Activated naive CD4-positive, alpha-beta T cell treated with anti-CD3 and anti-CD28 coated beads, Interleukin-2, amount 50 U/mL, for 24 hours (primary cell): ENCODE measurements at regions not wholly inside any gene's neighbourhood (a gene's known extent, or its start where the extent isn't known, plus 50 kb on each side); places are given as distances from the start of the nearest gene placed in this dataset.

ENCODE experiments used
- H3K27ac Mint-ChIP-seq: one replicate; pipeline ENCODE4 v1.8.0; 2021; ENCODE audit warnings: mild to moderate bottlenecking, mixed read lengths
- H3K27me3 Mint-ChIP-seq: one replicate; pipeline ENCODE4 v1.8.0; 2021; ENCODE audit warnings: mixed read lengths
- H3K36me3 Mint-ChIP-seq: one replicate; pipeline ENCODE4 v1.8.0; 2021; ENCODE audit warnings: mixed read lengths
- H3K4me1 Mint-ChIP-seq: one replicate; pipeline ENCODE4 v1.8.0; 2021; ENCODE audit warnings: mixed read lengths
- H3K4me3 Mint-ChIP-seq: one replicate; pipeline ENCODE4 v1.8.0; 2021; ENCODE audit warnings: mild to moderate bottlenecking, mixed read lengths
- H3K9me3 Mint-ChIP-seq: one replicate; pipeline ENCODE4 v1.8.0; 2021; ENCODE audit warnings: mixed read lengths

DNA sequence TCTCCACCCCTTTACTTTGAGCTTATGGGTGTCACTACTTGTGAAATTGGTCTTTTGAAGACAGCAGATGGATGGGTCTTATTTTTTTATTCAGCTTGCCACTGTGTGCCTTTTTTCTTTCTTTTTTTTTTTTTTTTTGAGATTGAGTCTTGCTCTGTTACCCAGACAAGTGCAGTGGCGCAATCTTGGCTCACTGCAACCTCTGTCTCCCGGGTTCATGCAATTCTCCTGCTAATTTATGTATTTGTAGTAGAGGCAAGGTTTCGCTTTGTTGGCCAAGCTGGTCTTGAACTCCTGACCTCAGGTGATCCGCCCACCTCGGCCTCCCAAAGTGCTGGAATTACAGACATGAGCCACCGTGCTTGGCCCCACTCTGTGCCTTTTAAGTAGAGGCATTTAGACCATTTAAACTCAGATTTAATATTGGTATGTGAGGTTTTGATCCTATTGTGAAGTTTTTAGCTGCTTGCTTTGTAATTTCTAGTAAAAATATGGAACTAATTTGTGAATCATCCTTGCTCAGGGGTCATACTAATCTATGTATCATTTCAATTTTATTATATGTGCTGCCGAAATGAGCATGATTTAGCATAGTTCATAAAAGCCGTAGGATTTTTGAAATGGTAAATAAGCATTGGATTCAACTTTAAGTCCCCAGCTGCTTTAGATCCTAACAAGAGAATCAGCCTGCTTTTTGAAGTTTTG, 584.5 kb downstream of the SLITRK1 start:
- H3K27ac Mint-ChIP-seq, result no peak overlapping the region
- H3K27me3 Mint-ChIP-seq, result no peaks in the 10 kb centered on the region
- H3K4me1 Mint-ChIP-seq, result no peaks in the 10 kb centered on the region
- no peaks in the 10 kb centered on the region for H3K36me3 Mint-ChIP-seq
- H3K4me3 Mint-ChIP-seq, result no peak overlapping the region
- H3K9me3 Mint-ChIP-seq, result peaks cover 15% of the 10 kb centered on the region

DNA sequence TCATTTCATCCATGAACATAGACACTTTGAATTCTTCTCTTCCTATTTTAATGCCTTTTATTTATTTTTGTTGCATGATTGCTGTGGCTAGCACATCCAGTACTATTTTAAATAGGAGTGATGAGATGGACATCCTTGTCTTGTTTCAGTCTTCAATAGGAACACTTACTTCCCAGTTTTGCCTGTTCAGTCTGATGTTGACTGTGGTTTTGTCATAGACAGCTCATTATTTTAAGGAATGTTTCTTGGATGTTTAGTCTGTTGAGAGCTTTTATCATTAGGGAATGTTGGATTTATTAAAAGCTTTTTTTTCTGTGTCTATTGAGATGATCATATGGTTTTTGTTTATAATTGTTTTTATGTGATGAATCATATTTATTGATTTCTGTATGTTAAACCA, 586.6 kb downstream of the SLITRK1 start:
- Mint-ChIP-seq H3K4me3 (no peak overlapping the region), H3K27me3 (no peaks in the 10 kb centered on the region), H3K36me3 (no peaks in the 10 kb centered on the region), H3K4me1 (no peaks in the 10 kb centered on the region), H3K27ac (no peak overlapping the region), H3K9me3 (peaks cover 15% of the 10 kb centered on the region)

- H3K9me3 Mint-ChIP-seq, result peaks cover 4% of the 10 kb centered on the region
- no peak overlapping the region for H3K27ac Mint-ChIP-seq
- H3K4me1 Mint-ChIP-seq, result no peaks in the 10 kb centered on the region
- H3K36me3 Mint-ChIP-seq, result no peaks in the 10 kb centered on the region
- H3K4me3 Mint-ChIP-seq, result no peak overlapping the region
- H3K27me3 Mint-ChIP-seq, result no peaks in the 10 kb centered on the region
Measured at GRCh38 chr13:83286737-83287136, 595.5 kb downstream of the SLITRK1 start.

GRCh38 chr13:83281654-83282053, 600.6 kb downstream of the SLITRK1 start:
- peaks cover 9% of the 10 kb centered on the region for H3K9me3 Mint-ChIP-seq
- no peak overlapping the region for H3K27ac Mint-ChIP-seq
- no peaks in the 10 kb centered on the region for H3K4me1 Mint-ChIP-seq
- no peaks in the 10 kb centered on the region for H3K36me3 Mint-ChIP-seq
- H3K27me3 Mint-ChIP-seq, result no peaks in the 10 kb centered on the region
- no peak overlapping the region for H3K4me3 Mint-ChIP-seq

- Mint-ChIP-seq H3K4me1 (no peaks in the 10 kb centered on the region), H3K4me3 (no peak overlapping the region), H3K27me3 (no peaks in the 10 kb centered on the region), H3K27ac (no peak overlapping the region), H3K9me3 (peaks cover 4% of the 10 kb centered on the region), H3K36me3 (no peaks in the 10 kb centered on the region)
Measured at GRCh38 chr13:83274679-83275078, 607.6 kb downstream of the SLITRK1 start.

- peaks cover 4% of the 10 kb centered on the region for H3K9me3 Mint-ChIP-seq
- no peaks in the 10 kb centered on the region for H3K27me3 Mint-ChIP-seq
- H3K4me3 Mint-ChIP-seq, result no peak overlapping the region
- H3K27ac Mint-ChIP-seq, result no peak overlapping the region
- H3K4me1 Mint-ChIP-seq, result no peaks in the 10 kb centered on the region
- H3K36me3 Mint-ChIP-seq, result no peaks in the 10 kb centered on the region
Measured at GRCh38 chr13:83272652-83273240, 609.5 kb downstream of the SLITRK1 start.

DNA sequence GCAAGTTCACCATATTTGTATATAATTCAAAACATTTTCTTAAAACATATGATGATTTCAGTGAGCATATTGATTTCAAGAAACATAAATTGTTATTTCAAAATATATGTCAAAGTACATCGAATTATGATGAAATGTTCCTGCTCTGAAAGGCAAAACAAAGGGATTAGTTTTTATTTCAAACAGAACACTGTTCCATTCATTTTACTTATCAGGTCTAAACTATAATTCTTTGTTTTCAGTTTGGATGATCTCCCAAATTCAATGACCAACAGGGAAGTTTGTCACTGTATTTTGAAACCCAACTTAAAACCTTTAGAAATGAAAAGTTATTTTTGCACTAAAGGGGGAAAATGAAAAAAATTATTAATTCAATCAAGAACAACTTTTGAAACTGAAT, 610.2 kb downstream of the SLITRK1 start:
- no peak overlapping the region for H3K4me3 Mint-ChIP-seq
- H3K36me3 Mint-ChIP-seq, result no peaks in the 10 kb centered on the region
- no peaks in the 10 kb centered on the region for H3K27me3 Mint-ChIP-seq
- H3K9me3 Mint-ChIP-seq, result peaks cover 3% of the 10 kb centered on the region
- no peaks in the 10 kb centered on the region for H3K4me1 Mint-ChIP-seq
- no peak overlapping the region for H3K27ac Mint-ChIP-seq

- H3K27ac Mint-ChIP-seq, result no peak overlapping the region
- H3K4me1 Mint-ChIP-seq, result no peaks in the 10 kb centered on the region
- H3K4me3 Mint-ChIP-seq, result no peak overlapping the region
- no peaks in the 10 kb centered on the region for H3K36me3 Mint-ChIP-seq
- no peaks in the 10 kb centered on the region for H3K27me3 Mint-ChIP-seq
- peaks cover 7% of the 10 kb centered on the region for H3K9me3 Mint-ChIP-seq
Measured at GRCh38 chr13:83265279-83265678, 617.0 kb downstream of the SLITRK1 start.

DNA sequence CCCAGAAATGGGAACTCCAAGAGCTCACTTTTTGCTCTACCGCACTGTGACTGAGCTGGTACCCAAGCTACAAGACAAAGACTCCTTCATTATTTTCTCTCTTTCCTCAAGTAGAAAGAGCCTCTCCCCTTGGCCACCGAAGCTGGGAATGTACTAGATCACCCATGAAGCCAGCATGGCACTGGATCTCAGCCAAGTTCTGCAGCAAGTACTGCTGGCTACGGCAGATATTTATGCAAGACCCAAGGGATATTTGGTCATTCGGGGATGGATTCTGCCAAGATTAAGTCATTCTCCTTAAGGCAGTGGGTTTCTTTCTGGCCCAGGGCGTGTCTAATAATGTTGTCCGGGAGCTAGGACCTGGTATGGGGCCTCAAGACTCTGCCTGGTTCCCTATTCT, 633.5 kb downstream of the SLITRK1 start:
- Mint-ChIP-seq H3K4me1 (no peaks in the 10 kb centered on the region), H3K36me3 (peaks cover 2% of the 10 kb centered on the region), H3K27me3 (no peaks in the 10 kb centered on the region), H3K27ac (no peak overlapping the region), H3K4me3 (no peak overlapping the region), H3K9me3 (peaks cover 21% of the 10 kb centered on the region)

DNA sequence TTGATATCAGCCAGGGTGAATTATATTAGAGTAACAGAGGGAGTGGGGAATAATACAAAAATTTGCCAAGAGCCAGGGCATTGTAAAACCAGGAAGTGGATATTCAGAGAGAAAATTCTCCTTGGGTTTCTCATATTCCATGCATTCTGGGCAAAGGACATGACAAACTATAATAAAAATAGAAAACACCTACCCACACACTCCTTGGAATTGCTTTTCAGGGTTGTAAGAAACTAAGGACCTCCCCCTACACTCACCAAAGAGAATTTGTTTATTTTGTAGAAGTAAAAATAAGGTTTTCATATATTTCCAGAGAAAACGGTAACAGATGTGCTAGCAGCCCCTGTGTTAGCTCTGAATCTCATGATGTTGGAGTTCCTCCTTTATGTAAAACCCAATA, 649.6 kb downstream of the SLITRK1 start:
- Mint-ChIP-seq H3K4me1 (no peaks in the 10 kb centered on the region), H3K27me3 (no peaks in the 10 kb centered on the region), H3K9me3 (no peaks in the 10 kb centered on the region), H3K36me3 (no peaks in the 10 kb centered on the region), H3K4me3 (no peak overlapping the region), H3K27ac (no peak overlapping the region)

GRCh38 chr13:83229574-83230305, 652.5 kb downstream of the SLITRK1 start:
- Mint-ChIP-seq H3K36me3 (no peaks in the 10 kb centered on the region), H3K27me3 (no peaks in the 10 kb centered on the region), H3K4me1 (no peaks in the 10 kb centered on the region), H3K27ac (no peak overlapping the region), H3K9me3 (no peaks in the 10 kb centered on the region), H3K4me3 (no peak overlapping the region)

DNA sequence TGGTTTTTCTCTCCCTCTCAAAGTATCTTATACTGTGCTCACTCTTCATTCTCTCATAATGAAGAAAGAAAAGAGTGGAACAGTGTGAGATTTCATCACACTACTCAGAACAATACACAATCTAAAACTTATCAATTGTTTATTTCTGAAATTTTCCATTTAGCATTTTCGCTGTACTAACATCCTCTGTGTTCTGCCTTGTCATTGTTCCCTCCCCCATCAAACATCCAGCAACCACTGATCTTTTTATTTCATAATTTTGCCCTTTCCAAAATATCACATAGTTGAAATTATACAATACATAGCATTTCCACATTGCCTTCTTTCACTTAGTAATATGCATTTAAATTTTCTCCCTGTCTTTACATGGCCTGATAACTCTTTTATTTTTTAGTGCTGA, 658.7 kb downstream of the SLITRK1 start:
- Mint-ChIP-seq H3K4me1 (no peaks in the 10 kb centered on the region), H3K9me3 (peaks cover 8% of the 10 kb centered on the region), H3K4me3 (no peak overlapping the region), H3K36me3 (no peaks in the 10 kb centered on the region), H3K27me3 (no peaks in the 10 kb centered on the region), H3K27ac (no peak overlapping the region)

GRCh38 chr13:83221813-83222241, 660.4 kb downstream of the SLITRK1 start:
- H3K36me3 Mint-ChIP-seq, result no peaks in the 10 kb centered on the region
- peaks cover 12% of the 10 kb centered on the region for H3K9me3 Mint-ChIP-seq
- no peak overlapping the region for H3K4me3 Mint-ChIP-seq
- H3K27me3 Mint-ChIP-seq, result no peaks in the 10 kb centered on the region
- no peak overlapping the region for H3K27ac Mint-ChIP-seq
- H3K4me1 Mint-ChIP-seq, result no peaks in the 10 kb centered on the region

- no peaks in the 10 kb centered on the region for H3K36me3 Mint-ChIP-seq
- no peak overlapping the region for H3K4me3 Mint-ChIP-seq
- peaks cover 12% of the 10 kb centered on the region for H3K9me3 Mint-ChIP-seq
- H3K4me1 Mint-ChIP-seq, result no peaks in the 10 kb centered on the region
- H3K27ac Mint-ChIP-seq, result no peak overlapping the region
- no peaks in the 10 kb centered on the region for H3K27me3 Mint-ChIP-seq
Measured at GRCh38 chr13:83221256-83221655, 661.0 kb downstream of the SLITRK1 start.

DNA sequence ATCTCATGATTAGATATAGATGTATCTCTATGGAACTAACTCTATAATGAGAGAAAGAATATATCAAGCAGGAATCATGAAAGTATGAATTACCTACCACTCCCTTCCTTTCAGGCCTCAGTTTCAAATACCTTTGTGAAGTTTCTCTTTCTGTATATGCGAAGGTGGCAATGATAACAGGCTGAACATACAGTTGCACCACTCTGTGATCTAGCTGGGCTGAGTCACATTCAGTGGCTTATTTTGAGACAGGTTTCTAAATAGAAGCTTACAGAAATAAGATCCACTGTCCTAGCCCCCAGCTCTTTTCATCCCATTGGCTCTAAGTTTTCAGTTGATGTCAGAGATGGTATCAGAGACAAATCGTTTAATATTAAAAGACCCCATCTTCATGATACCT, 662.0 kb downstream of the SLITRK1 start:
- no peaks in the 10 kb centered on the region for H3K27me3 Mint-ChIP-seq
- H3K4me3 Mint-ChIP-seq, result no peak overlapping the region
- H3K4me1 Mint-ChIP-seq, result no peaks in the 10 kb centered on the region
- H3K9me3 Mint-ChIP-seq, result peaks cover 12% of the 10 kb centered on the region
- no peaks in the 10 kb centered on the region for H3K36me3 Mint-ChIP-seq
- H3K27ac Mint-ChIP-seq, result no peak overlapping the region

DNA sequence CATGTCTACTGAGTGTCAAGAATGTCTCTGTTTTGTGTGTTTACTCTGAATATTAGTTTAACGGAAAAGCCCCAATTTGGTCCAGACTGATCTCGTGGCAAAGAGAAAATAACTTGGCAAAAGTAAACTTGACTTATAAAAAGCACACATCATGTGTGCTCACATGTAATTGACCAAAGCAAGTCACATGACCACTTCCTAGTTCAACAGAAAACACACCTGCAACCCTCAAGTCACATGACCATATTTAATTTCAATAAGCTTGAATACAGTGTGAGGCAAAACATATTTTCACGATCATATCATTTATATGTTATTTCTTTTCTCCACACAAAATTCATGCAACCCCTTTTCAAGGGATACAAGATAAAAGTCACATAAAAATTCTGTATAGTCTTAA, 662.4 kb downstream of the SLITRK1 start:
- Mint-ChIP-seq H3K9me3 (peaks cover 12% of the 10 kb centered on the region), H3K27me3 (no peaks in the 10 kb centered on the region), H3K4me3 (no peak overlapping the region), H3K27ac (no peak overlapping the region), H3K36me3 (no peaks in the 10 kb centered on the region), H3K4me1 (no peaks in the 10 kb centered on the region)
